Prostate gland (tissue), 2 donors: ENCODE measurements at regions not wholly inside any gene's neighbourhood (a gene's known extent, or its start where the extent isn't known, plus 50 kb on each side); places are given as distances from the start of the nearest gene placed in this dataset.

ENCODE experiments used
- POLR2A ChIP-seq: fragments of 450-650 bp; IDR thresholded peaks from one replicate; pipeline ENCODE4 v1.6.1; 2016; ENCODE audit warnings: antibody characterized with exemption, mild to moderate bottlenecking
- TF ChIP-seq, protein P1 (sequence below), 4 experiments: fragments of 200-600 bp in 2 of 4; fragments of 450-650 bp in 2 of 4; sonication (generic) in 2 of 4; IDR thresholded peaks; 1 replicate in 3 of 4; 2 replicates in 1 of 4; pipeline ENCODE4 v1.5.1; 2016 to 2019; ENCODE audit warnings: antibody characterized with exemption in 4 of 4, mild to moderate bottlenecking in 2 of 4, moderate library complexity in 2 of 4

DNA sequence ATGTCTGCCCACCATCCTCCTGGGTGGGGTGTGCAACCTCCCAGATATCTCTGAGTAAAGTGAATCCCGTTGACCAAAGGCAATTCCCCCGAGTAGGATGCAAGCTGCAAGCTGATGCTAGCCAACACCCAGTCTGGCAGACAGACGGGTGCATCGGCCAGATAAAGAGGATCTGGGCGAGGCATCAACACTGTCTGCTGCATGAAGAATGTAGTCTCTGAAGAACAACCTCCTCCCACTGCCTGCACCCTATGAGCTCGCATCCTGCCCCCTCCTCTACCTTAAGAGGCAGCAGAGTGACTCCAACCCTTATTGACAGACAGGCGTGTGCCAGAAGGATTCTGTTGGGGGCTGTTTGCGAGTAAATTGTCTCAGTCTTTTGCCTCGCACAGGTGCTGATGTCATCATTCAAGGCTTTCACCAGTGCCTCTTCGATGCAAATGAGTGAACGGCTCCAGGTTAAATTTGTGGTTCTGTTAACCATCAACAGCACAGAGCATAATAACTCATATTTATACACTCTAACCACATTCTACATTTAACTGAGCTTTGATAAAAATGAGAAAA is 546.9 kb downstream of the BCOR start:
- TF ChIP-seq POLR2A: no peak
- TF ChIP-seq, protein P1, sequence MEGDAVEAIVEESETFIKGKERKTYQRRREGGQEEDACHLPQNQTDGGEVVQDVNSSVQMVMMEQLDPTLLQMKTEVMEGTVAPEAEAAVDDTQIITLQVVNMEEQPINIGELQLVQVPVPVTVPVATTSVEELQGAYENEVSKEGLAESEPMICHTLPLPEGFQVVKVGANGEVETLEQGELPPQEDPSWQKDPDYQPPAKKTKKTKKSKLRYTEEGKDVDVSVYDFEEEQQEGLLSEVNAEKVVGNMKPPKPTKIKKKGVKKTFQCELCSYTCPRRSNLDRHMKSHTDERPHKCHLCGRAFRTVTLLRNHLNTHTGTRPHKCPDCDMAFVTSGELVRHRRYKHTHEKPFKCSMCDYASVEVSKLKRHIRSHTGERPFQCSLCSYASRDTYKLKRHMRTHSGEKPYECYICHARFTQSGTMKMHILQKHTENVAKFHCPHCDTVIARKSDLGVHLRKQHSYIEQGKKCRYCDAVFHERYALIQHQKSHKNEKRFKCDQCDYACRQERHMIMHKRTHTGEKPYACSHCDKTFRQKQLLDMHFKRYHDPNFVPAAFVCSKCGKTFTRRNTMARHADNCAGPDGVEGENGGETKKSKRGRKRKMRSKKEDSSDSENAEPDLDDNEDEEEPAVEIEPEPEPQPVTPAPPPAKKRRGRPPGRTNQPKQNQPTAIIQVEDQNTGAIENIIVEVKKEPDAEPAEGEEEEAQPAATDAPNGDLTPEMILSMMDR (IDR thresholded peaks at IDR 0.05): no peak
